Smooth muscle cell (in vitro differentiated cells): ENCODE measurements at regions not wholly inside any gene's neighbourhood (a gene's known extent, or its start where the extent isn't known, plus 50 kb on each side); places are given as distances from the start of the nearest gene placed in this dataset.
"Not testable (repeated sequence)": the region's sequence is repeated elsewhere in the genome, so short reads cannot be mapped to it uniquely, and the experiment has no call there.

Experiments
- DNase-seq: peaks from one replicate; lab custom pipeline; 2025; ENCODE audit not compliant: unreplicated experiment; lab: John Stamatoyannopoulos, UW
- H2AFZ ChIP-seq: fragments of 200-600 bp; sonication (generic); 2 replicates; pipeline ENCODE4 v1.6.0; 2016; ENCODE audit warnings: antibody characterized with exemption, low read depth, mild to moderate bottlenecking
- H3F3A ChIP-seq: fragments of 200-600 bp; sonication (generic); 2 replicates; pipeline ENCODE4 v1.6.0; 2017; ENCODE audit warnings: antibody characterized with exemption, low read depth
- H3K27ac ChIP-seq: fragments of 200-600 bp; sonication (generic); 2 replicates; pipeline ENCODE4 v1.5.1; 2016; ENCODE audit warnings: low read depth, mild to moderate bottlenecking
- H3K27me3 ChIP-seq: fragments of 200-600 bp; sonication (generic); 2 replicates; pipeline ENCODE4 v1.6.1; 2016; ENCODE audit warnings: low read depth, mild to moderate bottlenecking
- H3K36me3 ChIP-seq: fragments of 200-600 bp; sonication (generic); 2 replicates; pipeline ENCODE4 v1.5.1; 2016; ENCODE audit warnings: low read depth
- H3K4me1 ChIP-seq: fragments of 200-600 bp; sonication (generic); 2 replicates; pipeline ENCODE4 v1.5.1; 2016; ENCODE audit warnings: low read depth
- H3K4me2 ChIP-seq: fragments of 200-600 bp; sonication (generic); 2 replicates; pipeline ENCODE4 v1.6.0; 2016; ENCODE audit warnings: mild to moderate bottlenecking
- H3K4me3 ChIP-seq: fragments of 200-600 bp; sonication (generic); 2 replicates; pipeline ENCODE4 v1.5.1; 2016; ENCODE audit warnings: mild to moderate bottlenecking
- H3K79me2 ChIP-seq: fragments of 200-600 bp; sonication (generic); 2 replicates; pipeline ENCODE4 v1.6.0; 2016; ENCODE audit warnings: low read depth, mild to moderate bottlenecking
- H3K9ac ChIP-seq: fragments of 200-600 bp; sonication (generic); 2 replicates; pipeline ENCODE4 v1.6.0; 2016; ENCODE audit warnings: low read depth
- H3K9me3 ChIP-seq: fragments of 200-600 bp; sonication (generic); replicated peaks from 2 replicates; pipeline ENCODE4 v1.5.1; 2016; ENCODE audit warnings: low read depth
- H4K20me1 ChIP-seq: fragments of 200-600 bp; sonication (generic); 2 replicates; pipeline ENCODE4 v1.6.0; 2016; ENCODE audit warnings: low read depth
- CTCF ChIP-seq: fragments of 200-600 bp; sonication (generic); IDR thresholded peaks from 2 replicates; pipeline ENCODE4 v1.5.1; 2017; ENCODE audit warnings: borderline replicate concordance, mild to moderate bottlenecking, antibody characterized with exemption; ENCODE audit not compliant: insufficient read depth, poor library complexity, severe bottlenecking
- WGBS: methylation state at CpG from one replicate; pipeline ENCODE4 v1.1.7; 2016; ENCODE audit warnings: low lambda C conversion rate; 5-methylcytosine and 5-hydroxymethylcytosine counted together

GRCh38 chr5:71816307-71816706, 97.2 kb downstream of the CARTPT start:
- Histone ChIP-seq H3K27ac (no peak overlapping the region), H3K79me2 (no peaks in the 10 kb centered on the region), H3K36me3 (no peaks in the 10 kb centered on the region), H3K27me3 (no peaks in the 10 kb centered on the region), H2AFZ (no peak overlapping the region), H3F3A (no peaks in the 10 kb centered on the region), H4K20me1 (no peaks in the 10 kb centered on the region), H3K9me3 (no peaks in the 10 kb centered on the region), H3K4me1 (no peaks in the 10 kb centered on the region), H3K9ac (no peak overlapping the region), H3K4me2 (no peak overlapping the region), H3K4me3 (no peak overlapping the region)
- no peak for TF ChIP-seq CTCF
- no peak for DNase-seq
- 79% methylated on average over 4 of the region's 4 CpGs for WGBS

- Histone ChIP-seq H3K4me3 (no peak overlapping the region), H3K27me3 (no peaks in the 10 kb centered on the region), H3K27ac (no peak overlapping the region), H3K9me3 (no peaks in the 10 kb centered on the region), H3K9ac (no peak overlapping the region), H4K20me1 (no peaks in the 10 kb centered on the region), H3K79me2 (no peaks in the 10 kb centered on the region), H3K36me3 (no peaks in the 10 kb centered on the region), H2AFZ (no peak overlapping the region), H3K4me1 (no peaks in the 10 kb centered on the region), H3F3A (no peaks in the 10 kb centered on the region), H3K4me2 (no peak overlapping the region)
- no peak for DNase-seq
- no peak for TF ChIP-seq CTCF
- WGBS: 95% methylated on average over 7 of the region's 7 CpGs
These were observed 98.8 kb downstream of the CARTPT start for GRCh38 chr5:71817891-71818290.

- no peaks in the 10 kb centered on the region for H3K4me1 ChIP-seq
- H3K36me3 ChIP-seq: no peaks in the 10 kb centered on the region
- H3K9me3 ChIP-seq: peaks cover 5% of the 10 kb centered on the region
- no peaks in the 10 kb centered on the region for H4K20me1 ChIP-seq
- H3F3A ChIP-seq: no peaks in the 10 kb centered on the region
- no peaks in the 10 kb centered on the region for H3K79me2 ChIP-seq
- no peak for DNase-seq
- TF ChIP-seq CTCF: no peak
- H3K4me2 ChIP-seq: no peak overlapping the region
- H3K9ac ChIP-seq: no peak overlapping the region
- no peak overlapping the region for H3K4me3 ChIP-seq
- H2AFZ ChIP-seq: no peak overlapping the region
- H3K27ac ChIP-seq: no peak overlapping the region
- no peaks in the 10 kb centered on the region for H3K27me3 ChIP-seq
- WGBS: 100% methylated on average over 1 of the region's 1 CpG
These were observed 102.0 kb downstream of the CARTPT start for GRCh38 chr5:71821029-71821428.

- not testable (repeated sequence) for H3K27me3 ChIP-seq, H3K36me3 ChIP-seq, H3K27ac ChIP-seq, H3K79me2 ChIP-seq, H3K4me1 ChIP-seq, H3K9me3 ChIP-seq, H3F3A ChIP-seq, H3K4me2 ChIP-seq, H3K9ac ChIP-seq, H3K4me3 ChIP-seq, H4K20me1 ChIP-seq, H2AFZ ChIP-seq, DNase-seq
These were observed 103.0 kb downstream of the CARTPT start for GRCh38 chr5:71822065-71822464.
